ENCODE measurements at regions not wholly inside any gene's neighbourhood (a gene's known extent, or its start where the extent isn't known, plus 50 kb on each side); places are given as distances from the start of the nearest gene placed in this dataset.

DNA sequence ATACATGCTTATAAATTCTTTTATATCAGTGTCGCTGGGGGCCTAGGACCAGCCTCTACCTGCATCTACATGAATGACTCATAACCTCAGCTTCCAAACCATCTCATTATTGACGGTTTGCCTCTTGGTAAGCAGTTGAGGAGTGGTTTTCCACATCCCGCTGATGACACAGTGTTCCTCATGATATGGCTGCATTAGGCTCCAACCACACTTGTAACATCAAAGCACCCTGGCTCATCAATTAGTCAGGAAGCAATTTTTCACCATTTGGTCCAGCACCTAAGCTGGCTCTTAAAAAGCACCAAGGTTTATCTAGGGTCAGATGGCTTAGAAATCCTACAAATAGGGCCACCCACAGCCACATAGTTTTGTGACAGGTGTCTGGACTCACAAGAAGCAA is 402.4 kb downstream of the ARHGEF28 start:
- DNase-seq (ENCODE audit: low spot score), result no peak

DNA sequence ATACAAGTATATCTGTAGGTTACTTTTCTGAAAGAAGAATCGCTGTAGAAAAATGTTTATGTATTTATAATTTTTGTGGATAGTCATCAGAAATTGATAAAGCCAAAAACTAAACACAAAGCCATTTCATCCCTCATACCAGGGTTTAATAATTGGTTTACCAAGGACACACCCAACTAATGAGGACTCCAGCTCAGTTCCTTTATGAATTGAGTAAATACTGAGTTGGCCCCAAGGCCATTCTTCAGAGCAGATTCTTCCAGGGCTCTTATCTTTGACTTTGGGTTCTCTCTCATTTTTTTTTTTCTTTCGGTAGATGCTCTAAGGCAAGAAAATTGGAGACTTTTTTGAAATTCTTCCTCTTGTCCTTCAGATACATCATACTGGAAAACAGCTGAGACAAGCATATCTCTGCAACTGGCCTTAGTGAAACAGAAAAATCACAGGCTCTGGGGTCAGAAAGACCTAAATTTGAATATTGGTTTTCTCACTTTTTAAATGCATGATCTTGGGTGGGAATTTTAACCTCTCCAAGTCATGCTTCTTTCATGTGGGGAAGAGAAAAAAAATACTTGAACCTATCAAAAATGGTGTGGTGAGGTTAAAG is 401.8 kb downstream of the ARHGEF28 start:
- DNase-seq (ENCODE audit: low spot score), result no peak

DNA sequence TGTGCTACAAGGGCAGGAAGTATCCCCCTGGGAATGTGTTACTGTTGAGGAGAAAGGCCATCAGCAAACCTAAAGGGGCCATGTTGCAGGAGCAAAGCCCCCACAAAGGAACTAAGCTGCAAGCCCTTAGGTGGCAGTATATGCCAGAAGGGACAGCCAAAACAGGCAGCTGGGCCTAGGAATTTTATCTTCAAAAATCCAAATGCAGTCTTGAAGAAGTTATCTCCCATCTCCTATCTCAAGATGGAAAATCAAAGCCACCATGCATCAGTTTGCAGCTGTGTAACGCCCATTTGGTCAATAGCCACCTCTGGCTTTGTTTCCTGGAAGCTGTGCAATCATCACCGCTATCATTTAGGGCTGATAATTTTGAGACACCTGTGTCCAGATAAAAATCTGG is 400.3 kb downstream of the ARHGEF28 start:
- DNase-seq (ENCODE audit: low spot score), result no peak

DNA sequence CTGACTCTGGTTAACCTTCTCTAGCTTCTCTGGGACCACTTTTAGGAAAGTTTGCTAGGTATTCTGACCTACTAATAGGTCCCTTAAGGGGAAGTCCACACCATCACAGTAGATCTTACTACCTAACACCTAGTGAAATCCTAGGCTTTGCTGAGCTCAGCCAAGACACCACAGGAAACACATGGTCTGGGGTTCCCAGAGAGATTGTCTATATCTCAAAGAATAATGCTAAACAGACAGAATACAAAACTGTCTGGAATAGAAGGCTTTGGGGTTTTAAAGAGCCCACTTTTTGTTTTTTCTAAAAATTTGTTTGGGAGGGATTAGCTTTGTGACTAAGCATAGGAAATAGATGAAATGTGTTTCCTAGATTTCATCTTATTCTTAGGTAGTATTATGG is 395.1 kb downstream of the ARHGEF28 start:
- no peak for DNase-seq (ENCODE audit: low spot score)

DNA sequence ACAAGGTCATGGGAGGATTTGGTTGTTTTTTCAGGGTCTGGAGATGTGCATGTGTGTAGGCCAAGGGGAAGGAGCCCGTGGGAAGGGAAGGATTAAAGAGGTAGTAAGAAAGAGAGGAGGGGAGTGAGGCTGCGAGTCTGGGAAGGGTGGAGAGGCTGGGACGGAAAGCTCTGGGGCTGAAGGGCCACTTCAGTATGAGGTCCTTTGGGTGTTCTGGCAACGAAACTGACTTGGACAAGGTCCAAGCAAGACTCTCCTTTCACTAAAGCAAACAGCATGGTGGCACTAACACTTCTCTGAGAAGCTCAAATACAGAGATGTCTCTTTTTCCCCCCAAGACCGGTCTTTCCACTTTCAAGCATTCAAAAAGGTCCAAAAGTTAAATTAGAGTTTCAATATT is 394.5 kb downstream of the ARHGEF28 start:
- DNase-seq (ENCODE audit: low spot score), result no peak

DNA sequence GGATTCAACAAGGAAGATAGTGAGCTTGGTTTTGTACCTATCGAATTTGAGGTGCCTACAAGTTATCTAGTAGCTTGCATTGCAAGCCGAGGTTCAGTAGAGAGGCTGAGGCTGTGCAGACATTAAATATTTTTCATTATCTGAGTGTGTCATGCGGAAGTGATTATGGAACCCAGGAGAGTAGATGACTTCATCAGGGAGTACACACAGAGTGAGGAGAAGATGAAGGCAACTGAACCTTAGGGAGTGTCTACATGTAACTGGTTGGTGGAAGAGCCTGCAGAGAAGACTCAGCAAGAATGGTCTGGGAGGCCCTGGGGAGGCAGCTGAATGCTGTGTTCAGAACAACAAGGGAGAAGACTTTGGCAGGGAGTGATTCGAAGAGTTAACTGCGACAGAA is 393.9 kb downstream of the ARHGEF28 start:
- DNase-seq (ENCODE audit: low spot score), result no peak

DNA sequence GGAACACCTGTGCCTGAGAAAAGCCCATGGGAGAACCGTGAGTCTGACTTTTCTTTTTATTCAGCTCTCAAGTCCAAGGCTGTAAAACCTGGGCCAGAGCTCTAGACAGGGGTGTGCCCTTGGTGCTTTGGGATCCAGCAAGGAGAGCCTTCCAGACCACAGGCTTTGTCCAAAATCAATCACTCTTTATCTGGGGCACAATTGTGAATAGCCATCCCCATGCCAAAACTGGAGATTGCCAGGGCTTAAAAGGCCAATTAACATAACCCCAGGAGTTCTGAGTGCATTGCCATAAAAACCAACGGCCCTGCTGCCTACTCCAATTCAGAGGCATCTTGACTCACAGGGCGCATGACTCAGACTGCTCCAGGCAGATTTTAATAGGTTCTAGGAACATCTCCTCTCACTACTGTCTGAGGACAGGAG is 391.8 kb downstream of the ARHGEF28 start:
- DNase-seq (ENCODE audit: low spot score), result no peak

DNA sequence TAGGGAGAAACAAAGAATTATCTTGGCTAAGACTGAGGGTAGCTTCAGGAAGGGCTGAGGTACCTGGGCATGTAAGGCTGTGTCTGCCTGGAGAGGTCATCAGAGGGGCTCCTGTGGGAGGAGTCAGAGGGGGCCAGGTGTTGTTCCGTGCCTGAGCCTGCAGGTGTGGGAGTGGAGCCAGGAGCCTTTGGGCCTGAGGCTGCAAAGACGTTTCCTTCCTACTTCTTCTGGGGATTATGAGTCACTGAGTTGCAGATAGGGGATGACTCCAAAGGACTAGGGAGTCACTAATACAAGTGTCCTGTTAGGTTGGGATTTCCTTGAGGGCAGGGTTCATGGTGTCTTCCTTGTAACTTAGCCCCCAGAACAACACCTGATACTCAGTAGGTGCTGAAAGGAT is 391.1 kb downstream of the ARHGEF28 start:
- no peak for DNase-seq (ENCODE audit: low spot score)

DNA sequence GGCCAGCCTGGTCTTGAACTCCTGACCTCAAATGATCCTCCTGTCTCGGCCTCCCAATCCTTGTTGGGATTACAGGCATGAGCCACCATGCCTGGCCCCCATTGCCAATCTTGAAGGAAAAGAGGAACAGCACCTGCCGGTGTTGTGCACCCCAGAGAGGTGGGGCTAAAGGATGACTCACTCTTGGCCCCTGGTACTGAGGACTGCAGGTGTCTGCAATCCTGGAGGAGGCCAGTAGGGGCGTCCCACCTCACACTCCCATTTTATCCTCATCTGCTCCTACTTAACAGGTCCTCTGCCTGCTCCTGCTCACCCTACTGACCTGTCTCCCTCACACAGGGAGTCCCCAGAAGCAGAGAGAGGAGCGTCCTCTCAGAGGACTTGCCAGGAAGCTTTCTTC is 390.4 kb downstream of the ARHGEF28 start:
- no peak for DNase-seq (ENCODE audit: low spot score)

DNA sequence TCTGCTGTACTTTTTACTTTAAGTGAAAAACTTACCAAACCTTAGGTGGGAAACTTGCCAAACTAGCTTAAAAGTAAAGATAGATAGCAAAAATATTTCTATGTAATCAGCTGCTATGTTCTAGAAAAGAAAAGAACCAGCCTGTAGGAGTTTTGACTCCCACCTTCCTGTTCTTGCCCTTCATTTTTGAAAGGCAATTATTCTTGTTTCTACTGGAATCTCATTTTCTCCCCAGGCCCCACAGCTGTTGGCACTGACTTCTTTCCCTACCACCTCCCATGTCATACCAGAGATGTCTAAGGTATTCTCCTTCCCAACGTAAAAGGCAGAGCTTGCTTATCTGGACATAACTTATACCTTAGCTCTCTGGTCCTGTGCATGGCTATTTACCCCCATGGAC is 389.7 kb downstream of the ARHGEF28 start:
- no peak for DNase-seq (ENCODE audit: low spot score)

DNA sequence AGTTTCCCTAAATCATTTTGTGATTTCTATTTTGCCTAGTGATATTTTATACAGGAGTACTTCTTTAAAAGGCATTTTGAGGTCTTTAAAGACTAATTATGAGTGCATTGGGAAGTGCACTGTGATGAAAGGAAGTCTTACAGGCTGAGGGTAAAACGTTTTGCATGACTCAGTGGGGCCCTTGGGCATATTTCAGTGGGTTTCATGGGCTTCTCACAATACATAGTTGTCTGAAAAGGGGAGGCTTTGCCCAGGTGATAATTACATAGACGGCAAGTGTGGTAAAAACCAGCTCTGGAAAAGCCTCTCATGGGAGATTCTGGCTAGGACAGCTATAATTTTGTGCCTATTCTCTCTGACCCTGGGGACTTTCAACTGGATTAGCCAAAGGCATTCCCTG is 387.2 kb downstream of the ARHGEF28 start:
- DNase-seq (ENCODE audit: low spot score), result no peak

DNA sequence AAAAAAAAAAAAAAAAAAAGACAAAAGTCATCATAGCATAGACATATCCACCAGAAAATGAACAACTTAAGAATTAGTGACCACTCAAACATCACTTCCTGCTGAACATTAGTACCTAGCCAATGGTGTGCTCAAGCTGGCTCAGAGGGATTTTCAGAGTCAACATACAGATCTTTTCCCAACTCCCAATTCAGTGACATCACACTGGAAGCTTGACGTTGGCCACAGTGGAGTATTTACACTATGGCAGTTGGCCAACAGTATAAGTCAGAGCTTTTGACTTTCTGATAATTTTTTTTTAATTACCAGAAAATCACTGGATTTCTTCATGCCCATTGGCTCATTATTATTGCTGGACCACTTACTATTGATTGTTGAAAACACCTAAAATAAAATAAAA is 383.5 kb downstream of the ARHGEF28 start:
- no peak for DNase-seq (ENCODE audit: low spot score)

DNA sequence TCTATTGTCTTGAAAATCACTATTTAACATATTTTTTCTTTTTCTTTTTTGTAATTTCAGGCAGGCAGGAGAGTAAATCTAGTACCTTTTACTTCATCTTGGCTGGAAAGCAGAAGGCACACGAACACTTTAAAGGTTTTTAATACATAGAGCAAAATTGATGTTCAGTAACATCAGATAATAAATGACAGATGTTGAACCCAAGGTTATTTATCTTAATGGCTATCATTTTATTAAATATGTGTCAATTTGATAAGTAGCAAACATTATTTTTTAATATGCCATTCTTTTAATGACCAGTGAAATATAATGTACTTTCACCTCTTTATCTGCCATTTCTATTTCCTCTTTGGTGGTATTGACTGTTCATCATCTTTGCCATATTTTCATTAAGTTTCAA is 381.2 kb downstream of the ARHGEF28 start:
- DNase-seq (ENCODE audit: low spot score), result no peak

DNA sequence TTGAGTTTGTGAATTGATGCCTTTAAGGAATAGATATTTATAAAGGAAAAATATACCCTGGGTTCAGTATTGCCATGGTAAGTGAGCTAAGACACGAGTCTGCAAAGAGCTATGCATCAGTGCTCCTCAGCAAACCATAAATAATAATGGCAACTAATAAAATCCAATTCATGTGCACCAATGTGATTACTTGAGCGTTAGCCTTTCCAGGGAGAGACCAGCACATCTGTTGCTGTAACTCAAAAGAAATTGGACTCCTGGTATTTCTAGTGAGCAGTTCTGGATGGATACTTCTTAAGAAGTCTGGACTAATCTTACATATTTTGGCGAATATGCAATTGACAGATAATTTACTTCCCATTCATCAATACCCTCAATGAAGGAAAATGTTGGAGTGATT is 373.3 kb downstream of the ARHGEF28 start:
- DNase-seq (ENCODE audit: low spot score), result no peak

DNA sequence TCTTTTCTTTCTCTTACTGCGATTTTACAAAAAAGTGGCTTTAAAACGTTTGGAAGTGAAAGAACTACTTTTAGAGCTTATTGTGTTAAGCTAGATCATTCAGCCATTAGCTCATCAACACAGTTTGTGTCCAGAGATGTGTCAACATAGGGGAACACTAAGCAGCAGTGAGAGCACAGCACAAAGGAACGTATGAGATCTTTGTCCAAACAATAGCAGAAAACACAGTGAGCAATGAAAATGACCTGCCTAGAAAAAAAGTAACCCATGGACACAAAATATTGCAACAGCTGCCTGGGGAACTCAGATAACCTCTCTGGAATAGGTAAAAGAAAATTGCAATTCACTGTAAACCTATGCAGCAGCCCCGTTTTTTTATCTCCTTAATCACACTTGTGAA is 372.5 kb downstream of the ARHGEF28 start:
- no peak for DNase-seq (ENCODE audit: low spot score)

DNA sequence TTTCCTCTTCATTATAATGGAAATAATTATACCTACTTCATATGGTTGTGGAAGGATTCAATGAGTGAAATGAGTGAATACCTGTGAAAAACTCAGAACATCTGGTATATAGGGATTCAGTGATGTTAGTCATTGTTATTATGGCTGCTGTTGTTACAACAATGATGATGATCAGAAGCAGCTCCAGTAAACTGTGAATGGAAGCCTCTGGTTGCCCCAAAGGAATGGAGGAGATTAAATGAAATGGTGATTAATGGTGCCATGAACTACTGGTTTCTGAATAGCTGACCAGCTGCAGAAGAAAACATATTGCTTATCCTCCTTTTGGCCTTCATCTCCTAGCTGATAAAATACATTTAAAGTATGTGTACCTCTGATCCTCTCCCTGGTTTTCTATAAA is 372.0 kb downstream of the ARHGEF28 start:
- no peak for DNase-seq (ENCODE audit: low spot score)

DNA sequence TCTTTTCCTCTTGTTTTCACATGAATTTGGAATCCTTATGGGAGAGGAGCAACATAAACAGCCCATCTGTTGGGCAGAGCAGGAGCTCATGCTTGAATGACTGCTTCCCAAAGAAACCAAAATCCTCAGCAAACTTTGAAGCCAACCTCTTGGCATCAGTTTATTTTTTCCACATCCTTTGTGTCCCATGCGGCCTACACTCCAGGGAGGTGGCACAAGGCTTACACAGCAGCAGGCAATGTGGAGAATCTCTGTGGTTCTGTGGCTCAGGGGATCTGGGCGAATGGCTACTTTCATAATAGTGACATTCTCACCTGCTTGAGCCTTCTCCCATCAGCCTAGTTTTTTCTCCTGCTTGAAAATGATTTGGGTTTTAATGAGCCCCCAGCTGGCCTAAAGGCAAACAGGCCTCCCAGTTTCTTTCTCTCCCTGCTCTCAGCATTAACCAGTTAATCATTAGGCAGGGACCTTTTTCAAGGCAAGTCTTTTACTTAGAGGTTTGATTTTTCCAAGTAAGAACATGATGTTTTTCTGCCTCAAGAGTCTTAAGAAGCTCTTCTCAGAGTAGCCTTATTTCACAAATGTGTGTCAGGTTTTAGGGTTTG is 370.3 kb downstream of the ARHGEF28 start:
- no peak for DNase-seq (ENCODE audit: low spot score)

DNA sequence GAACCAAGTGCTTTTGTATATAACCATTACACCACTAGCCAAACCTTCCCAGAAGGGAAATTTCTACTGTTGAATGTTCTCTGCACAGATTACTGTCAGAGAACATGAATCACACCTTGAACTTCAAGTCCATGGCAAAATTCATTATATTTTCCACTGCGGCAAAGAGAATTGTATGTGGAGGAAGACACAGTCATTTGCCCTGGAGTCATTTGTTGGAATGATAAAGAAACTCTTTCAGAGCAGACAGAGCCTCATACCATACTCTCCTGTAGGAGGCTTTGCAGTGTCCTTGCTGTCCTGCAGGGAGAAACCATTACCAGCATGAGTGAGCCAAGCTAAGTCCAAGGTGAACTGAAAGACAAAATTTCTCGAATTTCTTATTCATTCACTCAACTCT is 369.0 kb downstream of the ARHGEF28 start:
- no peak for DNase-seq (ENCODE audit: low spot score)
